GM19372 (cell line): ENCODE measurements at regions not wholly inside any gene's neighbourhood (a gene's known extent, or its start where the extent isn't known, plus 50 kb on each side); places are given as distances from the start of the nearest gene placed in this dataset.

ENCODE experiments used
- ATAC-seq: cut with Tn5 transposase; IDR thresholded peaks from one replicate; pipeline ENCODE4 v1.9.1; 2021; ENCODE audit warnings: mild to moderate bottlenecking, low read depth, moderate library complexity; ENCODE audit not compliant: unreplicated experiment

DNA sequence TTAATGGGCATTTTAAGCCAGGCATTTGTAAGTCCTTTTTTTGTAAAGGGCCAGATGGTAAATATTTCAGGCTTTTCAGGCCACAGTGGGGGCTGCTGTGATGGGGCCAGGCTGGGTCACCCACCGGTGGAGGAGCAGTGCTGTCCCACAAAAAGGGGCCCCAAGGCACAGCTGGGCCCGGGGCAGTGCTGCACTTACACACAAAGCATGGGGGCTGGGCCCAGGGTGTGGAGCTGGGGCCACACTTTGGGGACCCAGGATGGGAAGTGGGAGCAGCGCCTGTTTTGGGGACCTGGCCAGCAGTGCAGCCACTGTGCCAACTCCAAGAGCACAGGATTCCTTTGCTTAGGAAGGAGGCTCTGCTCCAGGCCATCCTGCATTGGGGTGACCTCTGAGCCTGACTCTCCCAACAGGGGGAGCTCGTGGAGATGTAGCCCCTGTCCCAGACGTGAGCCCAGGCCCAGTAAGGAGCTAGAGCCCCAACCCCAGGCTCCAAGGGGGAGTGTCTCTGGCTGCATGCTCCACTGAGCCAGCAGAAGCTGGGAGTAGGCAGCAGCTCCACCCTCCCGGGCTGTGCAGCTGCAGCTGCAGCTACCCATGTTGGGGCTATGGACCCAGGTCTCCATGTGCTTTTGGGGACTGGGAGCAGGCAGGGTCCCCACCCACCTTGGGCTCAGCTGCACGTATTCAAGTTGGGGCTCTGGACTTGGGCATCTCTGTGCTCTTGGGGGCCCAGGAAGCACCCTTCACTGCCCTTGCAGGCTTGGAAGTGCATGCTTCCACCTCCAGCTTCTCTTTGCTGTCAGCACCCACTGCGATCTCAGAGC lies 1036.5 kb upstream of the CNTNAP5 start:
- no peak for ATAC-seq

DNA sequence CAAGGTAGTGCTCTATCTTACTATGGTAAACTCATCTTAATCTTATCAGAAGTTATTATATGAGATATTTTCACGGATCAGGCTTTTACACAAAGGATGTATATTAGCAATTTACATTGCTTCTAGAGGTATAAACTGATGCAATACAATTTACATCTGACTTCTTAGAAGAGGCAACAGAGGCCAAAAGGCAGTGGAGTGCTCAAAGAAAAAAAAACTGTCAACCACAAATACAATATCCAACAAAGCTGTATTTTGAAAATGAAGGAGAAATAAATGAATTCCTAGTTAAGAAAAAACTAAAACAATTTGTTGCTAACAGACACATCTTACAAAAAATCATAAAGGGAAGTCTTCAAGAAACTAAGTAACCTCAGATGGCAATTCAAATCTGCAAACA lies 1031.5 kb upstream of the CNTNAP5 start:
- ATAC-seq, result no peak

DNA sequence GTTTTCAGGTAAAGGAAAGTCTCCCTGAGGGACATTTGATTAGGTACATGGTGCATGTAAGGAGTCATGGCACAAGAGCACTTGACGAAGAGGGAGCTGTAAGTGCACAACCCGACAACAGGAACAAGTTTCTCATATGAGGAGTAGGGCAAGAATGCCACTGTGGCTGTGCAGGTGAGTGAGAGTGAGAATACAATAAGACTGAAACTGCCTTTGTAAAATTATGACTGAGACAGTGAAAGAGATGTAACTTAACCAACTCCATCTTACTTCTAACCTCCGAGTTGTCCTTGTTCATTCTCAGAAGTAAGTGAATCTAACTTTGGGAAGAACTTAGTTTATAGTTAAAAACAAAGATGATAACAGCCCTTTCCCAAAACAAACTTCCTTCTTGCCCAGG lies 1025.8 kb upstream of the CNTNAP5 start:
- ATAC-seq, result no peak

DNA sequence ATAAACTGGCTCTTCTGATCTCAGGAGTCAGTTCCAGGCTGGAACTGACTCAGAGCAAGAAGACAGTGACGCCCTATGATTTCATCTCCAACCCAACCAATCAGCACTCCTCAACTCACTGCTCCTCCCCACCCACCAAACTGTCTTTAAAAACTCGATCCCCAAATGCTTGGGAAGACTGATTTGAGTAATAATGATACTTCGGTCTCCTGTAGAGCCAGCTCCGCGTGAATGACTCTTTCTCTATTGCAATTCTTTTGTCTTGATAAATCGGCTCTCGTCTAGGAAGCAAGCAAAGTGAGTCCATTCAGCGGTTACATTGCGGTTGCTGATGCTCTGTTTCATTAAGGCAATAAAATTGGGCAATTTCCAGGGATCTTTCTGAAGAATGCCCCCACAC lies 1025.3 kb upstream of the CNTNAP5 start:
- no peak for ATAC-seq

DNA sequence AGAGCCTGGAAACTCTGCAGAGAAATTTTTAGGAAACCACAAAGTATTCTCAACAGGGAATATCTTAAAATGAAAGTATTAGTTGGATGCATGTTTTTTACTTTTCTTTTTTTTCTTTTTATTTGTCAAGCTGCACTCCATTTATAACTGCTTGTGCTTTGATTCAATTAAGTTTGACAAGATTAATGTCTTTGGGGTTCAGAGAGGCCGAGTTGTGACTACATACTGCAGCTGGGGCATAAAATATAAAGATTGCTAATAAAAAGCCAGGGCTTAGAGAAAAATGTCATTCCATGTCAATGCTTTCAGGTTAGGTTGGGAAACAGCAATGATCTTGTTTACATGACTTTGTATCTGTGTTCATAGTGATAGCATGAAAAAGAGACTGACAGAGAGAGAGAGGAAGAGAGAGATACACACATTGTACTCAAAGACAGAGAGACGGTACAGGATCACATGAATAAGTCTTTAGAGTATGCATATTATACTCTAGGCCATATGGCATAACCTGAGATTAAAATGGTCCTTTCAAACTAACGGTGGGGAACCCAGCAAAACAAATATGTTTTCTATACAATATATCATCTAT lies 1022.3 kb upstream of the CNTNAP5 start:
- ATAC-seq, result no peak

DNA sequence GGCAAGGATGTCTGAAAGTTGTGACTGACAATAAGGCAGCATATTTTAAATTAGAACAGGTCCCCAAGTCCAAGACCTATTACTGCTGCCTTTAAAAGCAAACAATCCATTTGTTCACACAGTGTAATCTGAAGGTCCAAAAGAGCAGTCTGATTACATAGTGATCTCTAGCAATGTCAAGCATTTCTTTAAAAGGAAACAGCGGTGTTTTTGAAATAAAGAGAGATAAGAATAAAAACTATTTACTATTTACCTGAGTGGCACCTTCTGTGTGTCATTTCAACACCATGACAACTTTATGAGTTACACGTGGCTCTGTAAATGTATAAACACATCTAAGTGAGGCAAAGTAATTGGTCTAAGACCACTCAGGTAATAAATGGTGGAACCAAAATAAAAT lies 1009.9 kb upstream of the CNTNAP5 start:
- no peak for ATAC-seq

DNA sequence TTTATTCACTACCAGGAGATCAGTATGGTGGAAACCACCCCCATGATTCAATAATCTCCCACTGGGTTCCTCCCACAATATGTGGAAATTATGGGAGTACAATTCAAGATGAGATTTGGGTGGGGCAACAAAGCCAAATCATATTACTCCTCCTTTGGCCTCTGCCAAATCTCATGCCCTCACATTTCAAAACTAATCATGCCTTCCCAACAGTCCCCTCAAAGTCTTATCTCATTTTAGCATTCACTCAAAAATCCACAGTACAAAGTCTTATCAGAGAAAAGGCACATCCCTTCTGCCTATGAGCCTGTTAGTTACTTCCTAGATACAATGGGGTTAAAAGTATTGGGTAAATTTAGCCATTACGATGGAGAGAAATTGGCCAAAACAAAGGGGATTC lies 989.5 kb upstream of the CNTNAP5 start:
- ATAC-seq, result no peak

DNA sequence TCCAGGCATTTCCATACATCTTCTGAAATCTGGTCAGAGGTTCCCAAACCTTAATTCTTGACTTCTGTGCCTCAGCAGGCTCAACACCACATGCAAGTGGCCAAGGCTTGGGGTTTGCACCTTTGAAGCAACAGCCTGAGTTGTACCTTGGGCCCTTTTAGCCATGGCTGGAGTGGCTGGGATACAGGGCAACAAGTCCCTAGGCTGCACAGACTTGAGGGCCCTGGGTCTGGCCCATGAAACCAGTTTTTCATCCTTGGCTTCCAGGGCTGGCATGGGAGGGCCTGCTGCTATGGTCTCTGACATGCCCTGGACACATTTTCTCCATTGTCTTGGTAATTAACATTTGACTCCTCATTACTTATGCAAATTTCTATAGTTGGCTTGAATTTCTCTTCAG lies 988.8 kb upstream of the CNTNAP5 start:
- no peak for ATAC-seq

GRCh38 chr2:123040506-123040905 lies 984.6 kb upstream of the CNTNAP5 start:
- no peak for ATAC-seq

DNA sequence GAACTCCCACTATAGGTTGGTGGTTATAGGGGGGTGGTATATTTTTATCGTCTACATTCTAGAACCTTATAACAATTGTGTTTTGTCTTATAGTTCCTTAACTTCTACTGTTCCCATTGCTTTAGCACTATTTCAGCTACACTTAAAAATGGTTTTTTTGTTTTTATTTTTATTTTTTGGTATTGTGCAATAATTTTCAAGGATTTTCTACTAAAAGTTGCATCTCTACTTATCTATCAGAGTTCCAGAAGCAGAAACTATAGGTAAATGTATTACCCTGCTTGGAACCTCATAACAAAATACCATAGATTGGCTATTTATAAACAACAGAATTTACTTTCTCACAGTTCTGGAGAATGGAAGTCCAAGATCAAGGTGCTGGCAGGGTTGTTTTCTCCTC lies 981.6 kb upstream of the CNTNAP5 start:
- ATAC-seq, result no peak

GRCh38 chr2:123045713-123046112 lies 979.4 kb upstream of the CNTNAP5 start:
- ATAC-seq, result no peak

DNA sequence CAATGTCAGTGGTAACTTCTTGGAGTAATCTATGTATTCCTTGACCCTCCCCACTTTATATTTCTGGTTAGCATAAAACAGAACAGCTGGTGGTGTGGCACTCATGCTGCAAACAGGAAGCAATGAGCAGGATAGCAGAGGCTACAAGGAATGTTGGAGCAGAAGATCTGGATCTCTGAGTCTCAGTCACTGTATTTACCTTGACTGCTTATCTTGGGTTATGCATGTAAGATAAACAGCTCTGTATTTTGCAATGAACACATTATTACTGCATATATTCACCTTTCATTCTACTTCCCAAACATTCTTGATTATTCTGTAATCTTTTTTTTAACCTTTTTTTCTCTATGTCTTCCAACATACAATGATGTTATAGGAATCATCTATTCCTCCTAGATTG lies 977.9 kb upstream of the CNTNAP5 start:
- no peak for ATAC-seq

- ATAC-seq, result no peak
Measured at GRCh38 chr2:123051136-123051535, 974.0 kb upstream of the CNTNAP5 start.

DNA sequence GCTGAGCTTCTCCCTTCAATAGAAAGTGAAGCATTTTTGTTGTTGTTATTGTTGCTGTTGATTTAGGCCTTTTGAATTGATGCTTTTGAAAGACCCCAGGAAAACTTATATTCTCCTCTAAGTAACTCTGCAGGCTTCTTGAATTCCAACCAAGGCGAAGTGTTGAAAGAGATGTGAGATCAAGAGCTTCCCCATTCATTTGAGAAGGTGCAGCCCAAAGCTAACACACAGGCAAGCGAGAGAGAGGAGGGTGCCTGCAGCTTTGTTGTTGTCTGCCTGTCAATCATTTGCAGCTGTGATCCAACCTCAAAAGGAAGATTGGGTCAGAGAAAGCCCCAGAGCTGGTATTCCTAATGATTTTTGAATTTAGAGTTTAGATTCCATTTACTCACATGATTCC lies 963.6 kb upstream of the CNTNAP5 start:
- ATAC-seq, result no peak

DNA sequence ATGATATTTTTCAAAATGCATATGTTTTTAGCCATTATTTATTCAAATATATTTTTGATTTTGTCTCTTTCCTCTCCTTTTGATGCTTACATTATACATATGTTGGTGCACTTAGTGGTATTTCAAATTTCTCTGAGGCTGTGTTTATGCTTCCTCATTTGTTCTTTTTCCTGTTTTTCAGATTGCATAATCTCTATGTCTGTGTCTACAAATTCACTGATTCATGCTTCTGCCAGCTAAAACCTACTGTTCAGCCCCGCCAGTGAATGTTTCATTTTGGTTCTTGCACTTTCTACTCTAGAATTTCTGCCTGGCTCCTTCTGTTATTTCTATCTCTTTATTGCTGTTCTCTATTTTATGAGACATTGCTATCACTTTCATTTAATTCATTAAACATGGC lies 951.7 kb upstream of the CNTNAP5 start:
- no peak for ATAC-seq

GRCh38 chr2:123073956-123074355 lies 951.1 kb upstream of the CNTNAP5 start:
- ATAC-seq, result no peak

DNA sequence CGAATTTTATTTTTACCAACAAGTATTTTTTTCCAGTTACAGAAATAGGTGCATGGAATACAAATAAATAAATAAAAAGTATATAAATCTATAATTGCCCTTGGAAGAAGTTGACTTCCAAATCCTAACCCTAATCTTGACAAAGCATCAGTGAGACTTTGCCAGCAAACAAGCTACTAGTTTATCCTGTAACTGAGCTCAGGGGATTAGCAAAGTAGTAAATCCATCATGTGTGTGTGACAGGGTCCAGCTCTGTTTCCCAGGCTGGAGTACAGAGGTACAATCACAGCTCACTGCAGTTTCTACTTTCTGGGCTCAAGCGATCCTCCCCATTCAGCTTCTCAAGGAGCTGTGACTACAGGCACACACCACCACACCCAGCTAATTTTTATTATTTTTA lies 948.0 kb upstream of the CNTNAP5 start:
- ATAC-seq, result no peak

- ATAC-seq, result no peak
Measured at GRCh38 chr2:123080331-123080730, 944.8 kb upstream of the CNTNAP5 start.

- ATAC-seq, result no peak
Measured at GRCh38 chr2:123085484-123085883, 939.6 kb upstream of the CNTNAP5 start.

DNA sequence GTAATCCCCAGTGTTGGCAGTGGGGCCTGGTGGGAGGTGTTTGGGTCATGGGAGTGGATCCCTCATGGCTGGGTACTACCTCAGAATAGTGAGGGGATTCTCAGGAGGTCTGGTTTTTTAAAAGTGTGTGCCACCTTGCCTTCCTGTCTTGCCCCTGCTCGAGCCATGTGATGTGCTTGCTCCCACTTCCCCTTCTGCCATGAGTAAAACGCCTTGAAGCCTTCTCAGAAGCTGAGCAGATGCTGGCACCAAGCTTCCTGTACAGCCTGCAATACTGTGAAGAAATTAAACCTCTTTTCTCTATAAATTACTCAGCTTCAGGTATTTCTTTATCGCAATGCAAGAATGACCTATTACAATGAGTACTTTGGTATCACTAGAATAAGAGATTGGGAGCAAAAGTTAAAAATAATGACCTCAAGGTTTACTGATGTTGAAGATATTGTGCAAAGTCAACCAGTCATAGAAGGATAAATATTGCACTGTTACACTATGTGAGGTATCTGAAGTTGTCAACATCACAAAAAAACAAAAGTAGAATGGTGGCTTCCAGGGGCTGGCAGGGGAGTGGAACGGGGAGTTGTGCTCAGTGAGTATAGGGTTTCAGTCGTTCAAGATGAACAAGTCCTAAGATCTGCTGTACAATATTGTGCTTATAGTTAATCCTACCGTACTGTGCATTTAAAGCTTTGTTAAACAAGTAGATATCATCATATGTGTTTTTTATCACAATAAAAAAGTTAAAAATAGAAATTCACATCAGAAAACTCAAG lies 938.3 kb upstream of the CNTNAP5 start:
- ATAC-seq, result no peak

DNA sequence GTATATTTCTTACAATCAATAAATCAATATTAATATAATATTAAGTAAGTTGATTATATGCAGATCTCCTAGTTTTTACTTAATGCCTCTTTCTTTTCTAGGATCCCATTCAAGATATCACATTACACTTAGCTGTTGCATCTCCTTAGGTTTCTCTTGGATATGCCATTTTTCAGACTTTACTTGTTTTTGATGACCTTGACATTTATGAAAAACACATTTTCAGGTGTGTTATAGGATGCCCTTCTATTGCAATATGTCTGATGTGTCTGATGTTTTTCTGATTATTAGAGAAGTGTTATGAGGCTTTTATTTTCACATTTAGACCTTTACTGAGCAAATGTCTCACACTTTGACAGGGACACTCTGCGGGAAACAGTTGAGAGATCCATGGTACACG lies 933.6 kb upstream of the CNTNAP5 start:
- ATAC-seq, result no peak

- no peak for ATAC-seq
Measured at GRCh38 chr2:123093199-123093598, 931.9 kb upstream of the CNTNAP5 start.
